RPMI8226 (cell line): ENCODE measurements at regions not wholly inside any gene's neighbourhood (a gene's known extent, or its start where the extent isn't known, plus 50 kb on each side); places are given as distances from the start of the nearest gene placed in this dataset.
"Not testable (repeated sequence)": the region's sequence is repeated elsewhere in the genome, so short reads cannot be mapped to it uniquely, and the experiment has no call there.

Experiments used
- DNase-seq: peaks from one replicate; pipeline ENCODE4 v3.0.0-alpha.2; 2015

- DNase-seq = no peak
These were observed 235.8 kb downstream of the EPHA7 start for GRCh38 chr6:93183531-93183972.

GRCh38 chr6:93182938-93183479 lies 236.3 kb downstream of the EPHA7 start:
- no peak for DNase-seq

GRCh38 chr6:93177918-93178317 lies 241.4 kb downstream of the EPHA7 start:
- DNase-seq = no peak

- DNase-seq = no peak
These were observed 241.9 kb downstream of the EPHA7 start for GRCh38 chr6:93177438-93177837.

- peak; percentile 5 for DNase-seq
These were observed 243.3 kb downstream of the EPHA7 start for GRCh38 chr6:93176070-93176469.

GRCh38 chr6:93173573-93173972 lies 245.8 kb downstream of the EPHA7 start:
- not testable (repeated sequence) for DNase-seq

GRCh38 chr6:93165850-93166430 lies 253.4 kb downstream of the EPHA7 start:
- DNase-seq = no peak

GRCh38 chr6:93164781-93165180 lies 254.6 kb downstream of the EPHA7 start:
- no peak for DNase-seq

GRCh38 chr6:93163146-93163545 lies 256.2 kb downstream of the EPHA7 start:
- DNase-seq = no peak

GRCh38 chr6:93139408-93140081 lies 279.8 kb downstream of the EPHA7 start:
- DNase-seq = no peak

GRCh38 chr6:93136111-93136510 lies 283.2 kb downstream of the EPHA7 start:
- DNase-seq = no peak

GRCh38 chr6:93124006-93124632 lies 295.2 kb downstream of the EPHA7 start:
- no peak for DNase-seq

GRCh38 chr6:93123585-93123984 lies 295.8 kb downstream of the EPHA7 start:
- DNase-seq = no peak

GRCh38 chr6:93120154-93120742 lies 299.1 kb downstream of the EPHA7 start:
- DNase-seq = no peak

GRCh38 chr6:93105907-93106306 lies 313.5 kb downstream of the EPHA7 start:
- no peak for DNase-seq

GRCh38 chr6:93105017-93105416 lies 314.3 kb downstream of the EPHA7 start:
- DNase-seq = no peak

GRCh38 chr6:93104195-93104817 lies 315.1 kb downstream of the EPHA7 start:
- no peak for DNase-seq

- peak; percentile 2 for DNase-seq
These were observed 330.5 kb downstream of the EPHA7 start for GRCh38 chr6:93088621-93089501.

GRCh38 chr6:93087606-93088005 lies 331.8 kb downstream of the EPHA7 start:
- no peak for DNase-seq

GRCh38 chr6:93086351-93086750 lies 333.0 kb downstream of the EPHA7 start:
- DNase-seq = no peak

GRCh38 chr6:93083337-93084230 lies 335.8 kb downstream of the EPHA7 start:
- no peak for DNase-seq
